ENCODE measurements at regions not wholly inside any gene's neighbourhood (a gene's known extent, or its start where the extent isn't known, plus 50 kb on each side); places are given as distances from the start of the nearest gene placed in this dataset.

GRCh38 chr21:25465263-25465662 is 142.0 kb downstream of the MRPL39 start:
- H3K79me2 ChIP-seq (ENCODE audit: insufficient read depth, low read length), result no peaks in the 10 kb centered on the region
- no peaks in the 10 kb centered on the region for H4K20me1 ChIP-seq (ENCODE audit: insufficient read depth, low read length)
- no peaks in the 10 kb centered on the region for H3K4me1 ChIP-seq (ENCODE audit: insufficient read depth, low read length)
- no peaks in the 10 kb centered on the region for H3K27me3 ChIP-seq (ENCODE audit: insufficient read depth, low read length)
- Mint-ChIP-seq H3K27ac (ENCODE audit: unreplicated experiment) (no peak overlapping the region), H3K27me3 (ENCODE audit: low read depth, unreplicated experiment) (no peaks in the 10 kb centered on the region), H3K4me3 (ENCODE audit: unreplicated experiment) (no peak overlapping the region), H3K4me1 (ENCODE audit: low read depth, unreplicated experiment) (peaks cover 7% of the 10 kb centered on the region), H3K9me3 (ENCODE audit: unreplicated experiment) (peaks cover 4% of the 10 kb centered on the region), H3K36me3 (ENCODE audit: low read depth, unreplicated experiment) (peaks cover 2% of the 10 kb centered on the region)
- no peak overlapping the region for H2AFZ ChIP-seq (ENCODE audit: low read depth, low read length)
- DNase-seq (ENCODE audit: low read depth) (no peak), FAIRE-seq (no peak)
- no peak overlapping the region for H3K27ac ChIP-seq (ENCODE audit: low read depth, low read length)
- TF ChIP-seq EZH2 (IDR thresholded peaks at IDR 0.05; ENCODE audit: insufficient read depth, low read length), result no peak
- TF ChIP-seq, protein P1, sequence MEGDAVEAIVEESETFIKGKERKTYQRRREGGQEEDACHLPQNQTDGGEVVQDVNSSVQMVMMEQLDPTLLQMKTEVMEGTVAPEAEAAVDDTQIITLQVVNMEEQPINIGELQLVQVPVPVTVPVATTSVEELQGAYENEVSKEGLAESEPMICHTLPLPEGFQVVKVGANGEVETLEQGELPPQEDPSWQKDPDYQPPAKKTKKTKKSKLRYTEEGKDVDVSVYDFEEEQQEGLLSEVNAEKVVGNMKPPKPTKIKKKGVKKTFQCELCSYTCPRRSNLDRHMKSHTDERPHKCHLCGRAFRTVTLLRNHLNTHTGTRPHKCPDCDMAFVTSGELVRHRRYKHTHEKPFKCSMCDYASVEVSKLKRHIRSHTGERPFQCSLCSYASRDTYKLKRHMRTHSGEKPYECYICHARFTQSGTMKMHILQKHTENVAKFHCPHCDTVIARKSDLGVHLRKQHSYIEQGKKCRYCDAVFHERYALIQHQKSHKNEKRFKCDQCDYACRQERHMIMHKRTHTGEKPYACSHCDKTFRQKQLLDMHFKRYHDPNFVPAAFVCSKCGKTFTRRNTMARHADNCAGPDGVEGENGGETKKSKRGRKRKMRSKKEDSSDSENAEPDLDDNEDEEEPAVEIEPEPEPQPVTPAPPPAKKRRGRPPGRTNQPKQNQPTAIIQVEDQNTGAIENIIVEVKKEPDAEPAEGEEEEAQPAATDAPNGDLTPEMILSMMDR (IDR thresholded peaks at IDR 0.05; ENCODE audit: insufficient read depth, low read depth, low read length), result no peak
- H3K36me3 ChIP-seq (ENCODE audit: insufficient read depth, low read length), result no peaks in the 10 kb centered on the region
- H3K9me3 ChIP-seq (ENCODE audit: insufficient read depth, low read depth, low read length), result no peaks in the 10 kb centered on the region
- H3K4me3 ChIP-seq (ENCODE audit: insufficient read depth, low read depth, low read length), result no peak overlapping the region
- no peak overlapping the region for H3K9ac ChIP-seq (ENCODE audit: low read length)
- H3K4me2 ChIP-seq (ENCODE audit: low read length), result no peak overlapping the region

DNA sequence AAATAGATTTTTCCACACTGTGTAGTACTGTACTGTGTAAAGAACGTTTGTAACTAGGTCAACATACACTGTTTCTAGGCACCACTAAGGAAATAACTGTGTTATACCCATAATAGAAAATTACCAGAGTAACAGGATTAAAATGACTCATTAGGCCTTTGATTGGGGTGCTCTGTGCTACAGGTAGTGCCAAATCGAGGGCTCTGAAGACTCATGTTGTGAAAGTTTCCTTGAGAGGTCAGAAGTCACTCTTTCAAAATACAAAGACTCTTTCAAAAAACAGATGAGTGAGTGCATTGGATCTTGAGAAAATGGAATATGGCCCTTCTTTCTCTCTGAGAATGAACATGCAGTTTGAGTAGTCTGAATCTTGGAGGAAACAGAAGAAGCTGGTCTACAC is 143.0 kb downstream of the MRPL39 start:
- no peaks in the 10 kb centered on the region for H3K27me3 ChIP-seq (ENCODE audit: insufficient read depth, low read length)
- H3K4me1 Mint-ChIP-seq (ENCODE audit: low read depth, unreplicated experiment), result peaks cover 7% of the 10 kb centered on the region
- H3K27me3 Mint-ChIP-seq (ENCODE audit: low read depth, unreplicated experiment), result no peaks in the 10 kb centered on the region
- no peaks in the 10 kb centered on the region for H3K79me2 ChIP-seq (ENCODE audit: insufficient read depth, low read length)
- H4K20me1 ChIP-seq (ENCODE audit: insufficient read depth, low read length), result no peaks in the 10 kb centered on the region
- TF ChIP-seq, protein P1 (IDR thresholded peaks at IDR 0.05; ENCODE audit: insufficient read depth, low read depth, low read length), result no peak
- no peak for TF ChIP-seq EZH2 (IDR thresholded peaks at IDR 0.05; ENCODE audit: insufficient read depth, low read length)
- no peak overlapping the region for H3K27ac Mint-ChIP-seq (ENCODE audit: unreplicated experiment)
- no peak overlapping the region for H3K4me3 Mint-ChIP-seq (ENCODE audit: unreplicated experiment)
- peaks cover 2% of the 10 kb centered on the region for H3K36me3 Mint-ChIP-seq (ENCODE audit: low read depth, unreplicated experiment)
- H3K4me1 ChIP-seq (ENCODE audit: insufficient read depth, low read length), result no peaks in the 10 kb centered on the region
- FAIRE-seq (no peak), DNase-seq (ENCODE audit: low read depth) (no peak)
- no peak overlapping the region for H3K4me2 ChIP-seq (ENCODE audit: low read length)
- no peak overlapping the region for H3K4me3 ChIP-seq (ENCODE audit: insufficient read depth, low read depth, low read length)
- H3K36me3 ChIP-seq (ENCODE audit: insufficient read depth, low read length), result no peaks in the 10 kb centered on the region
- no peak overlapping the region for H2AFZ ChIP-seq (ENCODE audit: low read depth, low read length)
- H3K27ac ChIP-seq (ENCODE audit: low read depth, low read length), result no peak overlapping the region
- peaks cover 2% of the 10 kb centered on the region for H3K9me3 Mint-ChIP-seq (ENCODE audit: unreplicated experiment)
- H3K9me3 ChIP-seq (ENCODE audit: insufficient read depth, low read depth, low read length), result no peaks in the 10 kb centered on the region
- H3K9ac ChIP-seq (ENCODE audit: low read length), result no peak overlapping the region

DNA sequence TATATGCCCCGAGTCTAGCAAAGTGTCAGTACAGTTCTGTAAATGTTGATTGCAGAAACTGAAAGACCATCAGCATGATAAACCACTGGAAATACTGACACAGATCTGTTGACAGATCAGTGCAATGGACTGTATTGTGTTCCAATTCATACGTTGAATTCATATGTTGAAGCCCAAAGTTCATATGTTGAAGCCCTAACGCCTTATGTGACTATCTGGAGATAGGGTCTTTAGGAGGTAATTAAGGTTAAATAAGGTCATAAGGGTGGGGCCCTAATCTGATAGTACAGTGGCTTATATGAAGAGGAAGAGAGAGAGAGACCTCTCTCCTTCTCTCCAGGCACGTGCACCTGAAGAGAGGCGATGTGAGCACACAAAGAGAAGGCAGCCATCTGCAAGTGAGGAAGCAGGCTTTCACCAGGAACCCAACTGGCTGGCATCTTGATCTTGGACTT is 144.7 kb downstream of the MRPL39 start:
- TF ChIP-seq EZH2 (IDR thresholded peaks at IDR 0.05; ENCODE audit: insufficient read depth, low read length), result no peak
- TF ChIP-seq, protein P1 (IDR thresholded peaks at IDR 0.05; ENCODE audit: insufficient read depth, low read depth, low read length), result no peak
- no peaks in the 10 kb centered on the region for H3K4me1 ChIP-seq (ENCODE audit: insufficient read depth, low read length)
- no peak overlapping the region for H3K4me3 Mint-ChIP-seq (ENCODE audit: unreplicated experiment)
- no peaks in the 10 kb centered on the region for H3K79me2 ChIP-seq (ENCODE audit: insufficient read depth, low read length)
- no peaks in the 10 kb centered on the region for H3K27me3 Mint-ChIP-seq (ENCODE audit: low read depth, unreplicated experiment)
- no peak overlapping the region for H3K27ac Mint-ChIP-seq (ENCODE audit: unreplicated experiment)
- H3K27ac ChIP-seq (ENCODE audit: low read depth, low read length), result no peak overlapping the region
- no peak overlapping the region for H3K4me2 ChIP-seq (ENCODE audit: low read length)
- no peaks in the 10 kb centered on the region for H3K27me3 ChIP-seq (ENCODE audit: insufficient read depth, low read length)
- H2AFZ ChIP-seq (ENCODE audit: low read depth, low read length), result no peak overlapping the region
- peaks cover 2% of the 10 kb centered on the region for H3K9me3 Mint-ChIP-seq (ENCODE audit: unreplicated experiment)
- FAIRE-seq (no peak), DNase-seq (ENCODE audit: low read depth) (no peak)
- H3K9me3 ChIP-seq (ENCODE audit: insufficient read depth, low read depth, low read length), result no peaks in the 10 kb centered on the region
- H4K20me1 ChIP-seq (ENCODE audit: insufficient read depth, low read length), result no peaks in the 10 kb centered on the region
- peaks cover 7% of the 10 kb centered on the region for H3K4me1 Mint-ChIP-seq (ENCODE audit: low read depth, unreplicated experiment)
- H3K36me3 Mint-ChIP-seq (ENCODE audit: low read depth, unreplicated experiment), result no peaks in the 10 kb centered on the region
- no peak overlapping the region for H3K4me3 ChIP-seq (ENCODE audit: insufficient read depth, low read depth, low read length)
- H3K9ac ChIP-seq (ENCODE audit: low read length), result no peak overlapping the region
- H3K36me3 ChIP-seq (ENCODE audit: insufficient read depth, low read length), result no peaks in the 10 kb centered on the region

Data from astrocyte (in vitro differentiated cells and primary cell).